Caco-2 (cell line): ENCODE measurements at regions not wholly inside any gene's neighbourhood (a gene's known extent, or its start where the extent isn't known, plus 50 kb on each side); places are given as distances from the start of the nearest gene placed in this dataset.

Experiments
- BruUV-seq: library from RNA; stranded (reverse); fragments of 400-500 nt; replicated peaks from 2 replicates; lab custom pipeline; 2021; lab: Mats Ljungman, UMichigan
- CTCF ChIA-PET: fragments of 300-600 bp; sonication (Branson Sonifier 250); formaldehyde crosslinking; loops from one replicate; lab custom pipeline; 2022; ENCODE audit warnings: antibody characterized with exemption; lab: Charles Lee
- POLR2A ChIA-PET: fragments of 300-600 bp; sonication (Branson Sonifier 250); formaldehyde crosslinking; loops from one replicate; lab custom pipeline; 2022; ENCODE audit warnings: antibody characterized with exemption; lab: Charles Lee
- DNase-seq, 2 experiments: peaks; one replicate each; pipeline versions ENCODE4 v3.0.0 to v3.0.0-alpha.2; 2020 to 2022
- H3K27me3 ChIP-seq: replicated peaks from 2 replicates; pipeline ENCODE4 v1.6.0; 2011; ENCODE audit warnings: low read length; ENCODE audit not compliant: control insufficient read depth, insufficient read depth
- H3K36me3 ChIP-seq: 2 replicates; pipeline ENCODE4 v1.5.1; 2011; ENCODE audit warnings: low read length; ENCODE audit not compliant: control insufficient read depth, insufficient read depth
- H3K4me1 ChIP-seq: fragments of 250-450 bp; sonication (Bioruptor Pico); 2 replicates; pipeline ENCODE4 v1.5.1; 2020; ENCODE audit warnings: mild to moderate bottlenecking
- H3K4me3 ChIP-seq: 2 replicates; pipeline ENCODE4 v1.5.1; 2011; ENCODE audit warnings: low read depth, mild to moderate bottlenecking, control low read depth, low read length
- H3K9me3 ChIP-seq: fragments of 250-450 bp; sonication (Bioruptor Pico); 2 replicates; pipeline ENCODE4 v1.5.1; 2020; ENCODE audit warnings: mild to moderate bottlenecking, moderate library complexity
- H3K27ac Mint-ChIP-seq: one replicate; pipeline ENCODE4 v1.8.0; 2022; ENCODE audit warnings: mixed read lengths; ENCODE audit not compliant: unreplicated experiment
- H3K27me3 Mint-ChIP-seq: one replicate; pipeline ENCODE4 v1.8.0; 2022; ENCODE audit warnings: mixed read lengths; ENCODE audit not compliant: insufficient read depth, unreplicated experiment
- H3K36me3 Mint-ChIP-seq: one replicate; pipeline ENCODE4 v1.8.0; 2022; ENCODE audit warnings: mild to moderate bottlenecking, mixed read lengths; ENCODE audit not compliant: insufficient read depth, unreplicated experiment
- H3K4me1 Mint-ChIP-seq: one replicate; pipeline ENCODE4 v1.8.0; 2022; ENCODE audit warnings: low read depth, mixed read lengths; ENCODE audit not compliant: unreplicated experiment
- H3K4me3 Mint-ChIP-seq: one replicate; pipeline ENCODE4 v1.8.0; 2022; ENCODE audit warnings: mild to moderate bottlenecking, moderate library complexity, mixed read lengths; ENCODE audit not compliant: unreplicated experiment
- H3K9me3 Mint-ChIP-seq: one replicate; pipeline ENCODE4 v1.8.0; 2022; ENCODE audit warnings: mixed read lengths; ENCODE audit not compliant: unreplicated experiment
- CTCF ChIP-seq, 2 experiments: fragments of 200-600 bp in 1 of 2; IDR thresholded peaks; 1 replicate in 1 of 2; 2 replicates in 1 of 2; pipeline versions ENCODE4 v1.5.1 to v1.8.0; 2011 to 2022; ENCODE audit warnings: antibody characterized with exemption in 1 of 2, control low read depth in 1 of 2, inconsistent platforms in 1 of 2, low read depth in 1 of 2, low read length in 1 of 2, mild to moderate bottlenecking in 1 of 2, moderate library complexity in 1 of 2; ENCODE audit not compliant: insufficient read depth in 1 of 2, severe bottlenecking in 1 of 2, unreplicated experiment in 1 of 2
- intact Hi-C: fragments of 100-400 bp; cut with micrococcal nuclease; formaldehyde crosslinking; loops from one replicate; pipeline ENCODE4 v1.10.0; 2022; ENCODE audit not compliant: unreplicated experiment

GRCh38 chr20:7108929-7109328, 341.4 kb downstream of the BMP2 start:
- no peaks in the 10 kb centered on the region for H3K36me3 ChIP-seq
- CTCF ChIA-PET, result no interaction called here
- H3K9me3 ChIP-seq, result no peaks in the 10 kb centered on the region
- intact Hi-C loops, result no loop called here
- H3K36me3 Mint-ChIP-seq, result no peaks in the 10 kb centered on the region
- no peak overlapping the region for H3K27ac Mint-ChIP-seq
- no peak for DNase-seq
- no peak overlapping the region for H3K4me3 Mint-ChIP-seq
- no peaks in the 10 kb centered on the region for H3K27me3 Mint-ChIP-seq
- H3K4me1 Mint-ChIP-seq, result peaks cover 4% of the 10 kb centered on the region
- TF ChIP-seq CTCF (IDR thresholded peaks at IDR 0.05; ENCODE audit: insufficient read depth in 1 of 2, low read depth in 1 of 2, low read length in 1 of 2, severe bottlenecking in 1 of 2, unreplicated experiment in 1 of 2), result no peak
- H3K4me1 ChIP-seq, result peaks cover 4% of the 10 kb centered on the region; the same call in 1 of the 2 replicates
- no TSS peak for BruUV-seq
- H3K27me3 ChIP-seq, result no peaks in the 10 kb centered on the region
- POLR2A ChIA-PET, result no interaction called here
- no peaks in the 10 kb centered on the region for H3K9me3 Mint-ChIP-seq
- no peak overlapping the region for H3K4me3 ChIP-seq

GRCh38 chr20:7113577-7114466, 346.3 kb downstream of the BMP2 start:
- Histone ChIP-seq H3K4me3 (no peak overlapping the region), H3K36me3 (no peaks in the 10 kb centered on the region), H3K4me1 (peaks cover 7% of the 10 kb centered on the region; the same call in 1 of the 2 replicates), H3K9me3 (no peaks in the 10 kb centered on the region), H3K27me3 (no peaks in the 10 kb centered on the region)
- CTCF ChIA-PET, result interaction anchor here (0.6 to 1.7 kb wide), 8 partner anchors 10 to 246 kb away, joined by 3 to 12 read pairs (median 5); no protein-coding TSS in a partner anchor
- Mint-ChIP-seq H3K36me3 (no peaks in the 10 kb centered on the region), H3K27me3 (no peaks in the 10 kb centered on the region), H3K27ac (no peak overlapping the region), H3K9me3 (no peaks in the 10 kb centered on the region), H3K4me3 (peak overlapping the region; percentile 47), H3K4me1 (peaks cover 10% of the 10 kb centered on the region)
- DNase-seq, result peak; percentile 75 to 78
- TF ChIP-seq CTCF (IDR thresholded peaks at IDR 0.05; ENCODE audit: insufficient read depth in 1 of 2, low read depth in 1 of 2, low read length in 1 of 2, severe bottlenecking in 1 of 2, unreplicated experiment in 1 of 2), result peak; percentile 73 to 89
- intact Hi-C loops, result loop anchor here (2.0 kb wide), 5 partner anchors 47 to 745 kb away; no protein-coding TSS in a partner anchor
- POLR2A ChIA-PET, result no interaction called here
- no TSS peak for BruUV-seq

GRCh38 chr20:7123457-7123856, 356.0 kb downstream of the BMP2 start:
- no peak overlapping the region for H3K27ac Mint-ChIP-seq
- ChIA-PET CTCF (no interaction called here), POLR2A (no interaction called here)
- H3K36me3 Mint-ChIP-seq, result no peaks in the 10 kb centered on the region
- no peak for DNase-seq
- intact Hi-C loops, result no loop called here
- no peaks in the 10 kb centered on the region for H3K4me1 ChIP-seq
- H3K9me3 ChIP-seq, result no peaks in the 10 kb centered on the region
- H3K4me3 Mint-ChIP-seq, result no peak overlapping the region
- no peaks in the 10 kb centered on the region for H3K27me3 Mint-ChIP-seq
- BruUV-seq, result no TSS peak
- no peak overlapping the region for H3K4me3 ChIP-seq
- no peak for TF ChIP-seq CTCF (IDR thresholded peaks at IDR 0.05; ENCODE audit: insufficient read depth in 1 of 2, low read depth in 1 of 2, low read length in 1 of 2, severe bottlenecking in 1 of 2, unreplicated experiment in 1 of 2)
- no peaks in the 10 kb centered on the region for H3K4me1 Mint-ChIP-seq
- no peaks in the 10 kb centered on the region for H3K27me3 ChIP-seq
- no peaks in the 10 kb centered on the region for H3K9me3 Mint-ChIP-seq
- H3K36me3 ChIP-seq, result no peaks in the 10 kb centered on the region
